NCI-H1105 treated with DMSO at 0.1 percent for 48 hours (cell line): ENCODE measurements at regions not wholly inside any gene's neighbourhood (a gene's known extent, or its start where the extent isn't known, plus 50 kb on each side); places are given as distances from the start of the nearest gene placed in this dataset.

ENCODE experiments used
- DNase-seq: peaks from one replicate; lab custom pipeline; 2025; lab: John Stamatoyannopoulos, UW

- DNase-seq, result peak; percentile 29
Observed at GRCh38 chr11:11789735-11790369, 51.9 kb upstream of the USP47 start.

GRCh38 chr11:11788063-11788710 lies 53.6 kb upstream of the USP47 start:
- DNase-seq, result no peak

GRCh38 chr11:11787305-11788062 lies 54.3 kb upstream of the USP47 start:
- DNase-seq, result peak; percentile 65

- DNase-seq, result peak; percentile 21
Observed at GRCh38 chr11:11786771-11787170, 55.0 kb upstream of the USP47 start.

- no peak for DNase-seq
Observed at GRCh38 chr11:11786234-11786633, 55.5 kb upstream of the USP47 start.

GRCh38 chr11:11782532-11783110 lies 59.2 kb upstream of the USP47 start:
- peak; percentile 53 for DNase-seq

GRCh38 chr11:11780858-11781257 lies 60.9 kb upstream of the USP47 start:
- DNase-seq, result no peak

GRCh38 chr11:11779975-11780374 lies 61.8 kb upstream of the USP47 start:
- DNase-seq, result no peak

- DNase-seq, result no peak
Observed at GRCh38 chr11:11777897-11778296, 63.9 kb upstream of the USP47 start.

- no peak for DNase-seq
Observed at GRCh38 chr11:11776714-11777113, 65.1 kb upstream of the USP47 start.

GRCh38 chr11:11774928-11775327 lies 66.8 kb upstream of the USP47 start:
- DNase-seq, result no peak

- DNase-seq, result no peak
Observed at GRCh38 chr11:11772865-11773515, 68.8 kb upstream of the USP47 start.

GRCh38 chr11:11770921-11771486 lies 70.8 kb upstream of the USP47 start:
- DNase-seq, result no peak

GRCh38 chr11:11770296-11770695 lies 71.5 kb upstream of the USP47 start:
- no peak for DNase-seq

- no peak for DNase-seq
Observed at GRCh38 chr11:11769782-11770181, 72.0 kb upstream of the USP47 start.

- no peak for DNase-seq
Observed at GRCh38 chr11:11769362-11769761, 72.4 kb upstream of the USP47 start.

- DNase-seq, result no peak
Observed at GRCh38 chr11:11764423-11764803, 77.4 kb upstream of the USP47 start.

GRCh38 chr11:11763796-11764422 lies 77.9 kb upstream of the USP47 start:
- no peak for DNase-seq

- no peak for DNase-seq
Observed at GRCh38 chr11:11760838-11761237, 80.9 kb upstream of the USP47 start.

- no peak for DNase-seq
Observed at GRCh38 chr11:11758603-11759196, 83.1 kb upstream of the USP47 start.

- no peak for DNase-seq
Observed at GRCh38 chr11:11757909-11758308, 83.9 kb upstream of the USP47 start.
